HG02885 (cell line): ENCODE measurements at regions not wholly inside any gene's neighbourhood (a gene's known extent, or its start where the extent isn't known, plus 50 kb on each side); places are given as distances from the start of the nearest gene placed in this dataset.
"Not testable (repeated sequence)": the region's sequence is repeated elsewhere in the genome, so short reads cannot be mapped to it uniquely, and the experiment has no call there.

ENCODE experiments used
- ATAC-seq: cut with Tn5 transposase; IDR thresholded peaks from one replicate; pipeline ENCODE4 v1.9.1; 2021; ENCODE audit warnings: mild to moderate bottlenecking; ENCODE audit not compliant: unreplicated experiment, poor library complexity

DNA sequence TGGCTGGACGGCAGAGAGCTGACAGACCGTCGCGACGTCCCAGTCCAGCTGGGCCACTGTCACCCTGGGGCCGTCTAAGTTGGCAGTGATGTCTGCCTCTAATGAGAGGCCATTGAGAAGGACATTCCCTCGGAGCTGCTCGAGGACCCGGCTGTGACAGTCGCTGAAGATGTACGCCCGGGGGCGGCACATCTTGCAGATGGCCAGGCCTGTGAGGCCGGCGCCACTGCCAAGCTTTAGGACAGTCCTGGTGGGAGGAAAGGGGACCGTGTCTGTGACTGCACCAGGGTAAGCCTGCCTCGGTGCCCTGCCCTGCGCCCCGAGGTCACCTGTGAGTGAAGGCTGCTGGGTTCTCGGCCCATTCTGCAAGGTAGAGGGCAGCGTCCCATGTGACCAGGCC is 181.6 kb downstream of the ADRA2C start:
- ATAC-seq = not testable (repeated sequence)

DNA sequence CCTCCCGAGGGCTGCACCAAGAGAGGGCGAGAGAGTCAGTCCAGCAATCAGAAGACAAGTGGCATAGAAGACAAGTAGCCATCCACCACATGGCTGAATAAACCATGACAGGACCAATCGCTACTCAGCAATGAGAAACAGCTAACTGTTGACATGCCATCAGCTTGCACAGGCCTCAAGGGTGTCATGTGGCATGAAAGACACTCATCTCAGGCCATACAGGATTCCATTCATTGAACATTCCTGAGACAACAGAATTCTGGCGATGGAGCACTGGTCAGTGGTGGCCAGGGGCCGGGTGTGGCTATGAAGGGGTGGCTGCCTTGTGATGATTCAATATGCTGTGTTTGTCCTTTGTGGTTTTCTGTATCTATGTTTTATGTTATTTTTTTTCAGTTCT is 182.0 kb downstream of the ADRA2C start:
- not testable (repeated sequence) for ATAC-seq

DNA sequence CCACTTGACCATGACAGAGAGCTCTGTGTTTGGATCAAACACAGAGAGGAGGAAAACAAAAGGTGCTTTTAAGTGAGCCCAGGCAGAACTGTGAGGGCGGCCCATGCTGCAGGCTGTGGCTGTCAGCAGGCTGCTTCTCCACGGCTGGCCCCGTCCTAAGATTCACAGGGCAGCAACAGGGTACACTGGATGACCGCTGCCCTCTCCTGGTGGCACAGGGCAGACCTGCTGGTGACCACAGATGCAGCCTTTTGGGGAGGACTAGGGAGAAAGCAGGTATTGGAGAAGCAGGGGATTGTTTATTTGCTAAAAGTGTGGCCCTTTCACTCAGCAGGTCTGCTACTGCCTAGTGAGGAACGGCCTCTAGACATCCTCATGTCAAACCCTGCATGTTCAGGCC is 183.7 kb downstream of the ADRA2C start:
- ATAC-seq = not testable (repeated sequence)

DNA sequence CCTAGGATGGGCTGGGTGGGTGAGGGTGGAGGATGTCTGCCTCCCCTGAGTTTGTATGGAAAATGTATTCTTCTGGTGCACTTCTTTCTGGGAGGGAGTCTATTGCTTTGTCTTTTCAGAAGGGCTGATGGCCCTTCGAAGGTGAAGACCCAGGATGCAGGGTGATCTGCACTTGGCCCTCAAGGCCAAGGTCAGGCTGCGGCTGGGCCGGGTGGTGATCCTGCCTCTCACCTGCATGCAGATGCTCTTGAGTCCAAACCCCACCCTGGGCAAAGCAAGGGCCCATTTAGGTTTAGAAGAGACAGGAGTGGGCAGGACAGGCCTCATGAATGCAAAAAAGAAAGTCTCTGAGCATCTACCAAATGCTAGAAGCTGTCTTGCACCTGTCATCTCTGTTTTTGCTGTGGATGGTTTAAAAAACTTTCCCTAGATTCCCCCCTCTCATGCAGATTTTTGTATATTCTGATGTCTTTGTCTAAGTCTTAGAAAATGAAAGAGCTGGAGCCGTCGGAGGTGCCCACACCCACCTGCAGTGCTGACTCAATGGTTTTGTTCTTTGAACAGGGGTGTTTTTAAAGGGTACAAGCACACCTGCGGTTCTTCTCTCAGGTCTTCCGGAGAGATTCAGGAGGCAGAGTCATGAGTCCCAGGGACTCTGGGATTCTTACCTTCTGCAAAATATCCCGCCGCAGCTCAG is 186.4 kb downstream of the ADRA2C start:
- ATAC-seq = not testable (repeated sequence)

DNA sequence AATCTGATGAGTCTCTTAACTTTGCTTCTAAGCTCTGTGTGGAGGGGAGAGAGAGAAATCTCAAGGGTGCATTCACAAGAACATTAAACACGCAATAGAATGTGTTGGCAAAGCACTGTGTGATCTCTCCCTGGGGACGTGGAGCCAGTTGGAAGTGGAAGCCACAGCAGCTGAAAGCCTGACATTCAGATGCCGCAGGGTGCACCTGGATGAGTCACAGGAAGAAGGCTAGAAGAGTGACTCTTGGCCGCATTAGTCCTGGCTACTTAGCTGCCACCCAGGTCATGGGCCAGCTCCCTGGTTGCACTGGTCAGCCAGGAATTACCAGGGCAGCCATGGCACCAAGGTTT is 186.9 kb downstream of the ADRA2C start:
- not testable (repeated sequence) for ATAC-seq

DNA sequence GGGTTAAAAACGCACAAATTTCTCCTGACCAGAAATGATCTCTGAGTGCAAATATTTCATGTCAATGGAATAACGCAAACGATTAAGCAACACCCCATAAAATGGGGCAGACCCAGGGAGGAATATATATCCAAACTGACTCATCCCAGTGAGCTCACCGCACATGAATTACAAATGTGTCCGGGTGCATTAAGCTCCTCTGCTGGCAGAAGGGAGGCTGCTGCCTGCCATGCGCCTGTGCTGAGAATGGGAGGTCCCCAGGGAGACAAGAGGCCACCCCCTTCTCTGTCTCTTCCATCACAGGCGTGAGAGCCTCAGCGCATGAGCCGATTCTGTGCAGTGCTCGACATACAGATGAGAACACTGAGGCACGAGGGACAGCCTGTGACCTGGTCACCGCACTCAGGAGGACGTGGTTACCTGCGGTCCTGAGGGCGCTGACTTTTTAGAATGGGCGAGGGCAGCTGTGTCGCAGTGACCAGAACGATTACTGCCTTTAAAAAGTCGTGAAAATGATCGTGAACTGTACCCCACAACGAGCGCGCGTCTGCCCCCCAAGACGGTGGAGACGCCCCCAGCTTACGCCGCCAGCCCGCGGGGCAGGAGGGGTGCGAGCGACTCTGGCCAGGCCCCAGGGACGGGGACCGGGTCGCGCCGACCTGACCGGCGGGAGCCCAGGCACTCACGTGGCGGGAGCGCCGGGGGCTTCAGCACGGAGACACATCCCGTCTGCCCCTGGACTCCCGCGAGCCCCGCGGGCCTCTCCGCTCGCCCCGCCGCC is 188.5 kb downstream of the ADRA2C start:
- not testable (repeated sequence) for ATAC-seq

DNA sequence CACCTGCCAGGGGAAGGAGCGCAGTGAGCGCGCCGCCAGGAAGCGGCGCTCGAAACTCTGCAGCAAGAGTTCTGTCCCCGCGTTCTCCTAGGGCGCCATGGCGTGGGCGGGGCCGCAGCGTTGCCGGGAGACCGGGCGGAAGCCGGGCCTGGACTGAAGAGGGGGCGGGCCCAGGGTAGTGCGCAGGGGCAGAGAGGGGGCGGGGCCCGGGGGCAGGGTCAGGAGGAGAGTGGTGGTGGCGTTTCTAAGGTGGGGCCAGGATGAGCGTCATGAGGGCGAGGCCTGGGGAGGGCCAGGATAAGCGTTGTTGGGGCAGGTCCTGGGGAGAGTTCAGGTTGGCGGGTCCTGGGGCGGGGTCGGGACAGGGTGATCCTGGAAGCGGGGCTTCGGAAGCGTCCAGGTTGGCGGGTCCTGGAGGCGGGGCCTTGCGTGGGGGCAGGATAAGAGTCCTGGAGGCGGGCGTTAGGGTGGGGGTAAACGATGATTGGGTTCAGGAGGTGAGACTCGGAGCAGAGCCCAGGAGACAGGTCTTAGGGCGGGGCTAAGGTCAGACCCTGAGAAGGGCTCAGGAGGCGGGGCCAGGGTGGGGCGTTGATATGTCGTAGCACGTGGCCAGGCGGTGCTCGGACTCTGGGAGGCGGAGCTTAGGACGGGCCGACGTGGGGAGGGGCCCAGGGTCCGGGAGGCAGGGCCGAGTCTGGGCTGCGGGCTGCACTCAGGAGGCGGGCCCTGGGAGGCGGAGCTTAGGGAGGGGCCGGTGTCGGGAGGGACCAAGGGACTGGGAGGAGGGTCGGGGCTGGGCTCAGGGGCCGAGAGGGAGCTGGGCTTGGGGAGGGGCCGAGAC is 189.4 kb downstream of the ADRA2C start:
- peak; percentile 99 for ATAC-seq

DNA sequence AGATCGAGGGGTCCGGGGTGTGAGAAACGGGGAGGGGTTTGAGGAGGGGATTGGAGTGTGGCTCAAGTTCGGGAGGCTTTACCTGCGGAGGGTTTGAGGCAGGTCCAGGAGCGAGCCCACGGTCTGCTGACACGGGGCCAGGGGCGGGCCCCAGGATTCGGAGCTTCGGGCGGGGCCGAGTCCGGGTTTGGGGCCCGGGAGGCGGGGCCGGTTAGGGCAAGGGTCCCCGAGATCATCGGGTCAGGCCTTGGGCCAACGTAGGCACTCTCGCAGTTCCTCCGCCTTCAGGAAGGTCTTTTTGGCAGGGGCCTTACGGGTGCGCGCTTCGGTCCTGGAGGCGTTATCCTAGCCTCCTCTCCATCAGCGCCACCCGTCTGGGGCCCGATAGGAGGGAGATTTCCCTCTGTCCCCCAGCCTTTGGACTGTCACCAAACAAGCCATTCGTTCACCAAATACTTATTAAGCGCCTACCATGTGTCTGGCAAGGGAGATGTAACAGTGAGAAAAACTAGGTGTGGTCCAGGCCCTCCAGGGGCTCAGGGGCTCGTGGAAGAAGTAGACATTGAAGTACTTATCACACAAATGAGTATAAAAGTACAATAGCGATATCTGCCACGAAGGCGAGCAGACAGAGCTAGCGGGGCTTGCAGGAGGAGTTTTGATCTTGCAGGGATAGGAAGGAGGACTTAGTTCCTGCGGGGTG is 190.1 kb downstream of the ADRA2C start:
- ATAC-seq = not testable (repeated sequence)

DNA sequence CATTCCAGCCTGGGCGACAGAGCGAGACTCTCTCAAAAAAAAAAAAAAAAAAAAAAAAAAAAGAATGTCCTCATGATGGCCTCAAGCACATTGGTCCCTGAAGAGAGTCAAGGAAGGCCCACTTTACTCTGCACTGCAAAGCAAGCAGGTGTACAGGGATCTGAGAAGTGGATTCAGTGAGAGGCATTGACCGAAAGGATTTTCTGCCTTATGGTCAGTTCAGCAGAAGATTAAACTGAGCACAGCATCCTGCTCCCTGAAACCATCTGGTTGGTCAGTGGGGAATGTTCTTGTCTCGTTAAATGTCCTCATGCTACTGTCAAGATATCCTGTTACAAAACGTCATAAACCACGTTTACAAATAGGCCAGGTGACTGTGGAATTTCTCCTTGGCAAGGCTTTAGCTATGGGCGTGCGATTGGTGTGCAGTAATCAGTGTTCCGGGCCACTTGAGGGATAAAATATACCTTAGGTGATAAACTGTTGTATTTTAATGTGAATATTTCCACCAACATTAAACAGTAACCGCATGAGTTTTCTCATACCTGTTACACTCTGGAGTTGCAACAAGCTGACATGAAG is 195.0 kb downstream of the ADRA2C start:
- not testable (repeated sequence) for ATAC-seq

DNA sequence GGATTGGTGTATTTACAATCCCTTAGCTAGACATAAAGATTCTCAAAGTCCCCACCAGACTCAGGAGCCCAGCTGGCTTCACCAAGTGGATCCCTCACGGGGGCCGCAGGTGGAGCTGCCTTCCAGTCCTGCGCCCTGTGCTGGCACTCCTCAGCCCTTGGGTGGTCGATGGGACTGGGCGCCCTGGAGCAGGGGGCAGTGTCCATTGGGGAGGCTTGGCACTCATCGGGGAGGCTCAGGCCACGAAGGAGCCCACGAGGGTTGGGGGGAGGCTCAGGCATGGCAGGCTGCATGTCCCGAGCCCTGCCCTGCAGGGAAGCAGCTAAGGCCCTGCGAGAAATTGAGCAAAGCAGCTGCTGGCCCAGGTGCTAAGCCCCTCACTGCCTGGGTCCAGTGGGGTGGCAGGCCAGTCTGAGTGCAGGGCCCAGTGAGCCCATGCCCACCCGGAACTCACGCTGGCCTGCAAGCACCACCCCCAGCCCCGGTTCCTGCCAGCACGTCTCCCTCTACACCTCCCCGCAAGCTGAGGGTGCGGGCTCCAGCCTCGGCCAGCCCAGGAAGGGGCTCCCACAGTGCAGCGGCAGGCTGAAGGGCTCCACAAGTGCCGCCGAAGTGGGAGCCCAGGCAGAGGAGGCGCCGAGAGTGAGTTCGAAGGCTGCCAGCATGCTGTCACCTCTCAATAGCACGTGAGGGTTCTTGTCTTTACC is 198.5 kb downstream of the ADRA2C start:
- ATAC-seq = not testable (repeated sequence)

DNA sequence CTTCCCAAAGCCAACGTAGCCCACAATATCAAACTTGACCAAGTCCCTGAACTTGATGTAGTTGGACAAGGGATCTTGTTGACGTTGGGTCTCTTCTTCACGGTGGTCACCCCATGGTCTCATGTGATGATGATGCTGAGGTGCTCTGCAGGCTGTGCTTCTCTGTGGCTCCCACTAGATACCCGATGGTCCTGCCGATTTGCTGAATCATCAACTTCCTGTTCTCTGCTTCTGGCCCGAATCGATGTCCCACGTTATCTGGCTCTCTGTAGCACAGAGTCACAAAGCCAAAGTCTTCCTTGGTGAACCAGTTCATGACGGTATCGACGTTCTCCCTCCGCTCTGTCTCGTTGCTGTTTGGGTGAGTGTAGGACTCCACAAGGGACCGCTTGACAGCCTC is 201.0 kb downstream of the ADRA2C start:
- not testable (repeated sequence) for ATAC-seq

DNA sequence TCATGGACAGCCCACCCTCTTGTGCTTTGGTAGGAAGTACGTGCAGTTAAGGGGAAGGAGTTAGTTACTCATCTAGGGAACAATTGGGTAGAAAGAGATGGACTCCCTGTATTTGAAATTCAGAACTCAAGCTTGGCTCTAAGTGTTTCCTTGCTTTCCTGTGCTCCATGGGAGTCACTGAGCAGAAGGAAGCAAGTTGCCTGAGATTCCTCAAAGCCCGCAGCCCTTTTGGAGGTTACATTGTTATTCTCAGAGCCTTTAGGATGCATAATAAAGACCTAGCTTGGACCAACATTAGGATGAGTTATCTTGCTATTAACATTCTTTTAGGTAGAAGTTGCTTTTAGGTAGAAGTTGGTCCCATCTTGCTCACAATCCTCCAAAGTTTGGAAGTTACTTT is 206.4 kb downstream of the ADRA2C start:
- not testable (repeated sequence) for ATAC-seq

DNA sequence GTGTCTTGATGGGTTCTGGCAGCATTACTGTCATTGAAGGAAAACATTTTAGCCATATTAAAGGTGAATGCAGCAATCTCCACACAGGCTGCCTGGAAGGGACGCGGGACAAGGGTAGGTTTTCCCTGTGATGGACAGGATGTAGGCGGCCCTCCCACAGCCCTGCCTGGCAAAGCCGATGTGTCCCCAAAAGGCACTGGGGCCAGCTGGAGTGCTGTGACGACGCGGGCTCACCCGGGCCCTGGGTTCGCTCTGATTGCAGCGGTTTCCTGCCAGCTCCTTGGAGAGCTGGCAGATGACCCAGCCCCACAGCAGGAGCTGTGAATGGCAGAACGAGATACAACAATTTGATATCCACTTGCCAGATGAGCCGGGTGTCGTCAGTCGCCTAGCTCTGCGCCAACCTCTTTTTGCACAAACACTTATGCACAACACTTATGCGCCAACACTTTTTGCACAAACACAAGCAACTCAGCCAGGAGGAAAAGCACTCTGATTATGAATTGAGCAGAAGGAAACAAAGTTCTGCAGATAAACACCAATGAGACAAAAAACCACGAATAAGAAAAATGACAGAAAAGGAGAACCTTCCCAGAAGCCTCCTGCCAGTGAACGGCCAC is 207.5 kb downstream of the ADRA2C start:
- not testable (repeated sequence) for ATAC-seq

DNA sequence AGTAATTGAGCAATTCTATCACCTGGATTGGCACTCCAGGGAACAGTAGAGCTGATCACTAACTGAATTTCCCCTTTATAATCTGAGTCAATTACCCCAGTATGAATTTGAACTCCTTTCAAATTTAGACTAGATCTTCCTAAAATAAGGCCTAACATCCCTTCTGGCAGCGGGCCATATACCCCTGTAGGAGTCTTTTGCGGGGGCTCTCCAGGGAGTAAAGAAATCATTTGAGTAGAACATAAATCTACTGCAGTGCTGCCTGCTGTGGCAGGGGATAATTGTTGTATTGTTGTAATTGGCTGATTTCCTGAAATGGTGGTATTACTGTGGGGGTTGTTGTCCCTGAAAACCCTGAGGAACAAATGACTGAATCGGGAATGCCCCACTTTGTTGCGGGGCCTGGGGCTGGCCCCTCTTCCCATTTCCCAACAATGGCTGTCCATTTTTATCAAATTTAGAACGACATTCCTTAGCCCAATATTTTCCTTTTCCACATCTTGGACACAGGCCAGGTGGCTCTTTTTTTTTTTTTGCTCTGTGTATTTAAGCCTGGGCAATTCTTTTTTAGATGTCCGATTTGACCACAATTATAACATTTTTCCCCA is 217.4 kb downstream of the ADRA2C start:
- not testable (repeated sequence) for ATAC-seq

DNA sequence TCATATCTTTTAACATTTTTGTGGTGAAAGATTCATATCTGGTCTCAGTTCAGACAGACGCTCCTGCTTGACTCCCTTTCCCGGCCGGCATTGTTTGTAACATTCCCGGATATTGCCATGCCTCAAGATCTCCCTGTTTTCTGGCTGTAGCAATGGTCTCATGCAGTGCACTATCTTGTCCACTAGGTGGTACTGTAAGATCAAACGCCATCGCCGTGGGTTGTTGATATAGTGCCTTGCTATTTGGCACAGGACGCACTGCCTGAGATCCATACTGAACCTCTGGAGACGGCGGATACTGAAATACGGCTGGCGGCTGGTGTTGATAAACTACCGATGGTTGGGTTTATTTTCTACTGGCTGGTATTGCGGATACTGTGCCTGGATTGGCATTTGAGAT is 218.6 kb downstream of the ADRA2C start:
- ATAC-seq = not testable (repeated sequence)

DNA sequence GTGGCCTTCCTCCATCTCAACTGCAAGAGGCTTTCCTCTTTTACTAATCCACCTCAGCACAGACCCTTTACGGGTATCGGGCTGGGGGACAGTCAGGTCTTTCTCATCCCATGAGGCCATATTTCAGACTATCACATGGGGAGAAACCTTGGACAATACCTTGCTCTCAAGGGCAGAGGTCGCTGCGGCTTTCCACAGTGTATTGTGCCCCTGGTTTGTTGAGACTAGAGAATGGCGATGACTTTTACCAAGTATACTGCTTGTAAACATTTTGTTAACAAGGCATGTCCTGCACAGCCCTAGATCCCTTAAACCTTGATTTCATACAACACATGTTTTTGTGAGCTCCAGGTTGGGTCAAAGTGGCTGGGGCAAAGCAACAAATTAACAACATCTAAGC is 220.2 kb downstream of the ADRA2C start:
- not testable (repeated sequence) for ATAC-seq

DNA sequence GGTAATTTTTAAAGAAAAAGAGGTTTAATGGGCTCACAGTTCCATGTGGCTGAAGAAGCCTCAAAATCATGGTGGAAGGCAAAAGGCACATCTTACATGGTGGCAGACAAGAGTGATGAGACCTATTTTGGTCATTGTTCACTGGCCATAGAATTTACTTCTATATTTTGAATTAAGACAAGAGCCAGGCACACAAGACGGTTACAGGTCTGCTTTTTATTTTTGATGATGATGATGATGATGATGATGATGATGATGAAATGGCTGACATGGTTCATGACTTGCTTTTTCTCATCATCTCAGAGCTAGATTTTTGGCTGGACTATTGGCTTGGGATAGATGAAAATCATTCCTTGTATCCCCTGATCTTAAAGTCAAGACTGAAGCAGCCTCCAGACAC is 229.3 kb downstream of the OTOP1 start:
- ATAC-seq = not testable (repeated sequence)

DNA sequence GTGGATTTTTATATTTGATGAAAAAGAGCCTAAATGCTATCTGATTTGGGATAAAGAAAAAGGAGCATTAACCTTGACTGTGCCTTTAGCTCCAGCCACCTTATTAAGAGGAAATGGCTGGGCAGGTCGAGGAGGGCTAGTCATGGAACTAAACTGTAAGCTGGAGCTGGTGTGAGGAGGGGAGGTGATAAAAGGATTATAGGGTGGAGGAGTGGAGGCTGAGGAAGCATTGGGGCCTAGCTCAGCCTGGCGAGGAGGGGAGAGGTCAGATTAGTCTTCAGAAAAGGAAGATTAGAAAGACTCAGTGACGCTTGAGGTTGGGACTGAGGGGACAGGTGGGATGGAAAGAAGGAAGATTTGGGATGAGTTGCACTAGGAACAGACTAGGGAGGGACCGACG is 222.7 kb downstream of the OTOP1 start:
- ATAC-seq = not testable (repeated sequence)
